ENCODE measurements at regions not wholly inside any gene's neighbourhood (a gene's known extent, or its start where the extent isn't known, plus 50 kb on each side); places are given as distances from the start of the nearest gene placed in this dataset.

GRCh38 chr11:11011617-11012016 is 153.8 kb upstream of the ZBED5 start:
- TF ChIP-seq CTCF (IDR thresholded peaks at IDR 0.05) (no peak), EZH2phosphoT487 (IDR thresholded peaks at IDR 0.05) (no peak), EZH2 (IDR thresholded peaks at IDR 0.05) (no peak)
